Sigmoid colon (tissue), 6 donors: ENCODE measurements at regions not wholly inside any gene's neighbourhood (a gene's known extent, or its start where the extent isn't known, plus 50 kb on each side); places are given as distances from the start of the nearest gene placed in this dataset.

Experiments used
- DNase-seq: peaks from one replicate; pipeline ENCODE4 v3.0.0-alpha.2; 2019
- H3K27ac ChIP-seq, 4 donors: fragments of 200-600 bp; sonication (generic); one replicate each; pipeline ENCODE4 v1.5.1; 2016 to 2019; ENCODE audit warnings: mild to moderate bottlenecking in 1 of 4
- H3K27me3 ChIP-seq, 3 donors: fragments of 200-600 bp; sonication (generic); one replicate each; pipeline ENCODE4 v1.5.1; 2019; ENCODE audit warnings: mild to moderate bottlenecking in 1 of 3
- H3K36me3 ChIP-seq, 4 donors: fragments of 200-600 bp; sonication (generic); one replicate each; pipeline ENCODE4 v1.5.1; 2016 to 2019
- H3K4me1 ChIP-seq, 4 donors: fragments of 200-600 bp; sonication (generic); one replicate each; pipeline ENCODE4 v1.5.1; 2017 to 2019
- H3K4me3 ChIP-seq, 4 donors: fragments of 200-600 bp; sonication (generic); one replicate each; pipeline ENCODE4 v1.5.1; 2017 to 2019; ENCODE audit warnings: mild to moderate bottlenecking in 2 of 4, moderate library complexity in 1 of 4
- H3K9me3 ChIP-seq, 4 donors: fragments of 200-600 bp in 3 of 4; sonication (generic) in 3 of 4; one replicate each; pipeline versions ENCODE4 v1.5.1 to v1.6.1; 2013 to 2019
- EP300 ChIP-seq, 4 donors: sonication (generic); formaldehyde crosslinking; IDR thresholded peaks; one replicate each; pipeline ENCODE4 v1.6.1; 2017; ENCODE audit warnings: antibody characterized with exemption in 4 of 4
- POLR2A ChIP-seq, 2 donors: fragments of 450-650 bp; IDR thresholded peaks; one replicate each; pipeline ENCODE4 v1.6.1; 2016; ENCODE audit warnings: antibody characterized with exemption in 2 of 2, mild to moderate bottlenecking in 2 of 2, moderate library complexity in 2 of 2
- POLR2AphosphoS5 ChIP-seq, 4 donors: sonication (generic); formaldehyde crosslinking; IDR thresholded peaks; one replicate each; pipeline ENCODE4 v1.6.1; 2017; ENCODE audit warnings: antibody characterized with exemption in 4 of 4
- WGBS, 2 donors: extraction: QIAGEN DNeasy Blood & Tissue Kit; methylation state at CpG; one replicate each; pipeline ENCODE4 v1.1.7; 2013; 5-methylcytosine and 5-hydroxymethylcytosine counted together
- intact Hi-C: fragments of 100-400 bp; cut with DNase I; formaldehyde crosslinking; loops from one replicate; pipeline ENCODE4 v1.15.1; 2023
- TF ChIP-seq, protein P1 (sequence below), 4 experiments: fragments of 450-650 bp in 3 of 4; fragments of 200-600 bp in 1 of 4; IDR thresholded peaks; one replicate each; pipeline ENCODE4 v1.5.1; 2016 to 2019; ENCODE audit warnings: antibody characterized with exemption in 4 of 4, mild to moderate bottlenecking in 3 of 4, moderate library complexity in 2 of 4
- donor health status: healthy with polysubstance abuse.
- donor health status: healthy.

DNA sequence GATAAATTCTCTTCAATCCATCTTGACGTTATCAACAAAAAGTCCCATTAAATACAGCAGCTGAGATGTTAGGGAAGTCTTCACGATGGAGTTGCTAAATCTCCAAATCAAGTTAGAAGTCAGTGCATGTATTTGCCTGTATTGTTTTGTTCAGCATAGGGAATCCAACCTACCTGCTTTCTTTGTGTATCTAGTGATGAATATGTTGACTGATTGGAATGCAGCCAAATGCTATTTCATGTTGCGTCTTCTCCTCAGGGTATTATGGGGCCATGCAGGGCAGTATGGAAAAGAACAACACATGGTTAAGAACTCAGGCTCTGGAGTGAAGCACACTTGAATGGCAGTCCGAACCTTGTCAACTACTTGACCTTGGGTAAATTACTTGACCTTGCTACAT is 529.5 kb upstream of the ZNF462 start:
- no peaks in the 10 kb centered on the region for H3K4me1 ChIP-seq
- TF ChIP-seq, protein P1, sequence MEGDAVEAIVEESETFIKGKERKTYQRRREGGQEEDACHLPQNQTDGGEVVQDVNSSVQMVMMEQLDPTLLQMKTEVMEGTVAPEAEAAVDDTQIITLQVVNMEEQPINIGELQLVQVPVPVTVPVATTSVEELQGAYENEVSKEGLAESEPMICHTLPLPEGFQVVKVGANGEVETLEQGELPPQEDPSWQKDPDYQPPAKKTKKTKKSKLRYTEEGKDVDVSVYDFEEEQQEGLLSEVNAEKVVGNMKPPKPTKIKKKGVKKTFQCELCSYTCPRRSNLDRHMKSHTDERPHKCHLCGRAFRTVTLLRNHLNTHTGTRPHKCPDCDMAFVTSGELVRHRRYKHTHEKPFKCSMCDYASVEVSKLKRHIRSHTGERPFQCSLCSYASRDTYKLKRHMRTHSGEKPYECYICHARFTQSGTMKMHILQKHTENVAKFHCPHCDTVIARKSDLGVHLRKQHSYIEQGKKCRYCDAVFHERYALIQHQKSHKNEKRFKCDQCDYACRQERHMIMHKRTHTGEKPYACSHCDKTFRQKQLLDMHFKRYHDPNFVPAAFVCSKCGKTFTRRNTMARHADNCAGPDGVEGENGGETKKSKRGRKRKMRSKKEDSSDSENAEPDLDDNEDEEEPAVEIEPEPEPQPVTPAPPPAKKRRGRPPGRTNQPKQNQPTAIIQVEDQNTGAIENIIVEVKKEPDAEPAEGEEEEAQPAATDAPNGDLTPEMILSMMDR (IDR thresholded peaks at IDR 0.05) = no peak
- no peak for TF ChIP-seq POLR2AphosphoS5 (IDR thresholded peaks at IDR 0.05)
- TF ChIP-seq POLR2A (IDR thresholded peaks at IDR 0.05) = no peak
- TF ChIP-seq EP300 (IDR thresholded peaks at IDR 0.05) = no peak
- intact Hi-C loops = no loop called here
- no peaks in the 10 kb centered on the region for H3K9me3 ChIP-seq
- no peaks in the 10 kb centered on the region for H3K36me3 ChIP-seq
- no peaks in the 10 kb centered on the region for H3K27me3 ChIP-seq
- WGBS, 2 donors = 20 to 74% methylated on average over 4 of the region's 4 CpGs
- no peak for DNase-seq
- H3K4me3 ChIP-seq = no peak overlapping the region
- no peak overlapping the region for H3K27ac ChIP-seq

DNA sequence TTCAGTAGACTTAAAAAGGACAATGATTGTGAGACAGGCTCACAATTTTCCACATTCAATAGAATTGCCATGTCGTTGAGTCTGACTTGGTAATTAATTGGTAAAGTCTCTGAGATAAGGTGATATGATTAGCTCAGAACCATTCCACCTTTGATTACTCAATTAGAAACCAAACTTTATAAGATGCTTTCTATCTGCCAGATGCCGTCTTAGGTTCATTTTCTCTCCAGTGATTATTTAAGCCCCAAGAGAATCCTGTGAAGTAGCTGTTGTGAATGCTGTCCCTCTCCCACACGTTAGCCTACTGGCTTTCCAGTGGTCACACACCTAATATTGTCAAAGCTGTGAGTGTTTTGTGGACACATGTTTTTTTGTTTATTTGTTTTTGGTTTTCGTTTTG is 528.9 kb upstream of the ZNF462 start:
- WGBS, 2 donors = 59 to 75% methylated on average over 4 of the region's 4 CpGs

DNA sequence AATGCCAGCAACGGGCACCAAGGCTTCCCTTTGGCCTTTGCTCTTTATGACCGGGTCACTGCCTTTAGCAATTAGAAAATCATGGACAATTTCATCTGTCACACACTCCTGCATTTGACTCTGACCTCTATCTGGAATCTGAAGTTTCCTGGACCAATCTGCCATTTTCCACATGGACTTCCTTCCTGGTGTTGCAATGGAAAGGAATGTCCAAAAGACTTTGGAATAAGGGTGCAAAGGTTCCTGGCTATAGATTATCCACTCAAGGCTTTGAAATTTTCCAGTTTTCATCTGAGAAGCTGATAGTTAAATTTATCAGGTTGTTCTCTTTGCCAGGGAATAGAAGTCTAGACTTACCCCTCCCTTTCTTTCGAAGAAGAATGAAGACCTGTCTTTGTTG is 523.1 kb upstream of the ZNF462 start:
- Histone ChIP-seq H3K4me3 (no peak overlapping the region), H3K27ac (no peak overlapping the region), H3K9me3 (peaks cover 0 to 3% (median 0%) of the 10 kb centered on the region in 4 donors), H3K27me3 (no peaks in the 10 kb centered on the region), H3K4me1 (no peaks in the 10 kb centered on the region), H3K36me3 (no peaks in the 10 kb centered on the region)
- WGBS, 2 donors = 76 to 80% methylated on average over 3 of the region's 3 CpGs
- intact Hi-C loops = no loop called here
- no peak for TF ChIP-seq EP300 (IDR thresholded peaks at IDR 0.05)
- no peak for TF ChIP-seq POLR2AphosphoS5 (IDR thresholded peaks at IDR 0.05)
- TF ChIP-seq, protein P1 (IDR thresholded peaks at IDR 0.05) = no peak
- no peak for TF ChIP-seq POLR2A (IDR thresholded peaks at IDR 0.05)
- no peak for DNase-seq

More for the DNA sequence above, 528.9 kb upstream of the ZNF462 start:
- Histone ChIP-seq H3K9me3 (peaks cover 0 to 3% (median 0%) of the 10 kb centered on the region in 4 donors), H3K4me1 (no peaks in the 10 kb centered on the region), H3K27me3 (no peaks in the 10 kb centered on the region), H3K36me3 (no peaks in the 10 kb centered on the region), H3K27ac (no peak overlapping the region), H3K4me3 (no peak overlapping the region)
- no peak for DNase-seq
- intact Hi-C loops = no loop called here
- TF ChIP-seq, protein P1 (IDR thresholded peaks at IDR 0.05) = no peak
- TF ChIP-seq POLR2AphosphoS5 (IDR thresholded peaks at IDR 0.05) = no peak
- no peak for TF ChIP-seq EP300 (IDR thresholded peaks at IDR 0.05)

DNA sequence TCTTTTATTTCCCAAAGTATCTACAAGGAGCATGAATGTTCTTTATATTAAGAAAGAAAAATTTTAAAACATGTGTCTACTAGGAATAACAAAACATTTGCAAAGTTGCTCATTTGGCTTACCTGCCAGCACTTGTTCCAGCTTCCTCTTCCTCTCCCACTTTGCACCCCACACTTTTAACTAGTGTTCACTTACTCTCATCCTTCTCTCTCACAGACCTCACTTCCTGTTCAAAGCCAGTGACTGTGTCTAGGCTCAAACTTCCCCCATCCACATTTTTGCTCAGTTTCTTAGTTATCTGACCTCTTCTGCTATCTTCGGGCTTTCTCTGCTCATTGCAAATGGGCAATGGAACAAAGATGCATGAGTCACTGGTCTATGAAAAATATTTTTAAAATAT is 512.2 kb upstream of the ZNF462 start:
- H3K36me3 ChIP-seq = no peaks in the 10 kb centered on the region
- 74 to 79% methylated on average over 1 of the region's 1 CpG for WGBS, 2 donors
- no peaks in the 10 kb centered on the region for H3K9me3 ChIP-seq
- no peaks in the 10 kb centered on the region for H3K27me3 ChIP-seq
- no peaks in the 10 kb centered on the region for H3K4me1 ChIP-seq
- intact Hi-C loops = no loop called here
- no peak for DNase-seq
- no peak overlapping the region for H3K4me3 ChIP-seq
- no peak for TF ChIP-seq POLR2A (IDR thresholded peaks at IDR 0.05)
- TF ChIP-seq, protein P1 (IDR thresholded peaks at IDR 0.05) = no peak
- TF ChIP-seq EP300 (IDR thresholded peaks at IDR 0.05) = no peak
- TF ChIP-seq POLR2AphosphoS5 (IDR thresholded peaks at IDR 0.05) = no peak
- H3K27ac ChIP-seq = no peak overlapping the region

DNA sequence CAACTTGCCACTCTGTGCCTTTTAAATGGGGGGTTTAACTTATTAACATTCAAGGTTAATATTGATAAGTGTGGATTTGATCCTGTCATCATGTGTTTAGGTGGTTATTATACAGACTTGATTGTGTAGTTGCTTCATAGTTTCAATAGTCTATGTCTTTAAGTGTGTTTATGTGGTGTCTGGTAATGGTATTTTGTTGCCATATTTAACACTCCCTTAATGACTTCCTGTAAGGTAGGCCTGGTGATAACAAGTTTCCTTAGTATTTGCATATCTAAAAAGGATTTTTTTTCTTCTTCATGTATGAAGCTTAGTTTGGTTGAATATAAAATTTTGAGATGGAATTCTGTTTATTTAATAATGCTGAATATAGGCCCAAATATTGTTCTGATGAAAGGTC is 506.0 kb upstream of the ZNF462 start:
- intact Hi-C loops = no loop called here
- H3K36me3 ChIP-seq = no peaks in the 10 kb centered on the region
- H3K9me3 ChIP-seq = no peaks in the 10 kb centered on the region
- DNase-seq = no peak
- H3K27ac ChIP-seq = no peak overlapping the region
- TF ChIP-seq POLR2A (IDR thresholded peaks at IDR 0.05) = no peak
- TF ChIP-seq POLR2AphosphoS5 (IDR thresholded peaks at IDR 0.05) = no peak
- TF ChIP-seq, protein P1 (IDR thresholded peaks at IDR 0.05) = no peak
- TF ChIP-seq EP300 (IDR thresholded peaks at IDR 0.05) = no peak
- H3K4me1 ChIP-seq = no peaks in the 10 kb centered on the region
- H3K27me3 ChIP-seq = no peaks in the 10 kb centered on the region
- no peak overlapping the region for H3K4me3 ChIP-seq
